NCI-H526 treated with DMSO at 0.1 percent for 48 hours (cell line): ENCODE measurements at regions not wholly inside any gene's neighbourhood (a gene's known extent, or its start where the extent isn't known, plus 50 kb on each side); places are given as distances from the start of the nearest gene placed in this dataset.
A peak's percentile ranks its signal among the peaks of the same experiment; 100 is the strongest.

Source experiments
- DNase-seq: peaks from one replicate; lab custom pipeline; 2025; lab: John Stamatoyannopoulos, UW

DNA sequence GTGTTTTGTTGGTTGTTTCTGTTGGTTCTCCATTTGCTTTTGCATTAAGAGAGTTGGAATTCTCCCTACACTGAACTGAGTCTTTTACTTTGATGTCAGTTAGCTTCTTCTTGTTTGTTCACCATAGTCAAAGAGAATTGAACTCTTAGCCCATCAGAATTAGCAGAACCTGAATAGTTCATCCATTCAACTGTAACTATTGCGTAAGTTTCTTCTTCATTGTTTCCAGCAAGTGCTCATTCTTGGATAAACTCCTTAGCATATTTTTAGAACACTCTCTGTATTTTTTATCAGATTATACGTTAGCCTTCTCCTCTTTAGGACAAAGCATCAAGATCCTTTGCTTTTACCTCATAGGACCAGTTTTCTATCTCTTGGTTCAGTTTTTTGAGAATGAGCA, 128.4 kb upstream of the RAB11FIP2 start:
- DNase-seq, result no peak

DNA sequence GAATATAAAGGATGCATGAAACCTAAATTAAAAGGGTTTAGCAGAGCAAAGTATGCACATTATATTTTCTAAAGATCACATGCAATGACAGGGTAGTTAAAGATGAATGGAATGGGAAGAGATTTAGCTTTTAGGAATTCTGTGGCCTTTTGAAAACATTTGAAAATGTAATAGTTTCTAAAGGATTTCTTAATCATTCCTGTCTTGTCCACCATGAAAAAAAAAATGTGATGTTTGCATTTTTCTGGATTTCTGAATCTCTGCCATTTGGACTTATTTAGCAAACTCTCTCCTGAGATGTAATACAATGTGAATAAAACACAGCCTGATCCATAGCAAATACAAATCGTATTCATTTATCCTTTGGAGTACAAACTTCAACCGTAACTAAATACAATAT, 126.6 kb upstream of the RAB11FIP2 start:
- no peak for DNase-seq

DNA sequence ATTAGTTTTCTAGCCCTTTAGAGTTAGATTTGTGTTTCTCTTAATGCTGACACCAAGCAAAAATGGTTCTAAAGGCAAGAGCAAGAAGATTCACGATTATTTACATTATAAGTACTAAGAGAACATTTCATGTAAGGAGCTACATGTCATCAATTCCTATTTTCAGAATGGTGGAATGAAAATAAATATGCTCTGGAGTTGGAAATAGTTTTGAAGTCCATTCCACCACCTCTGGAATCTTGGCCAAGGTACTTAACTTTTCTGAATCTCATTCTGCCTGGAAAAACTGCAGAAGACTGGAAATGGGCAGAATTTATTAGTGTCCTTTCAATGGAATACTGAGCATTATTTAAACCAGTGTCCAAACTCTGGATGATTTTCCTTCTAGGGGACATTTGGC, 125.1 kb upstream of the RAB11FIP2 start:
- no peak for DNase-seq

DNA sequence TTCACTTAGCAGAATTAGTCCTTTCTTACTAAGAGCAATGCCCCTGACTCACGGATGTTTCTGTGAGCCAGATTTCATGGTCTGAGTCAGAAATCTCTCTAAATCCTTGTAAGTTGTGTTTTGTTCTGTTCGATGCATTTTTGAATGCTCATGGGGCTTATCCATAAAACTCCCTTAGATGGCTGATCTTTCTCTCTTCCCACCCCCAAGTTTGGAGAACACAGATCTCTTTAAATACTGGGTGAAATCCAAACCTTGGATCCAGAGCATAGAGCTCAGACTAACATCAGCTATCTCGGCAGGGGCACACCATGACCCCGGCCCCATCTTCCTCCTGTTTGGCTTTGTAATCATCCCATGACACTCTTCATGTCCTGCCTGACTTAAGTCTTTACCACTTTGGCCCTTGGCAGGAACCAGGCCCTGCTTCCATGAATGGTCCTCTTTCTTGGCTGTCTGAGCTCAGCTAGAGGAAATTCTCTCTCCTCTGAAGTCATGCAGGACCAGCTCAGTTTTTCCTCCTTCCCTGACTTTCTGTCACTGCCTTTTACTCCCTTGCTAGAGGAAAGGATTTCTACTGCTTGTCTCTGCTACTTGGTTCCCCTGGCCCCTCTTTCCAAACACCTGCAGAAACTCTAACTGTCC, 120.4 kb upstream of the RAB11FIP2 start:
- DNase-seq, result no peak

DNA sequence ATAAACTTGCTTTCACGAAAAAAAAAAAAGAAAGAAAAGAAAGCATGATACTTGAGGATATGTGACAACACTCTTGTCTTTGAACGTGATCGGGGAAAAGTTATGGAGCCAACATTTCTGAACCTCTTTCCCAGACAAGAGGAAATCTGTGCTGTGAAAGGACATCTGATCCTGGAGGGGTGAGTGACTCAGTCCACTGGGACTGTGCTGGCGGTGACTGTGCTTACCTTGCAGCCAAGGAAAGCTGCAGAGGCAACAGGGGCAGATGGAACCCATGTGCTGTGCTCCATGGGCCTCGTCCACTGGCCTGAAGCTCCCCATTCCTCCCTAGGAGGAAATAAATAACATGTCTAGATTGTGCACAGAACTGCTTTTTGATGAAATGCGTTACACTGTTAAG, 116.5 kb upstream of the RAB11FIP2 start:
- DNase-seq, result no peak

DNA sequence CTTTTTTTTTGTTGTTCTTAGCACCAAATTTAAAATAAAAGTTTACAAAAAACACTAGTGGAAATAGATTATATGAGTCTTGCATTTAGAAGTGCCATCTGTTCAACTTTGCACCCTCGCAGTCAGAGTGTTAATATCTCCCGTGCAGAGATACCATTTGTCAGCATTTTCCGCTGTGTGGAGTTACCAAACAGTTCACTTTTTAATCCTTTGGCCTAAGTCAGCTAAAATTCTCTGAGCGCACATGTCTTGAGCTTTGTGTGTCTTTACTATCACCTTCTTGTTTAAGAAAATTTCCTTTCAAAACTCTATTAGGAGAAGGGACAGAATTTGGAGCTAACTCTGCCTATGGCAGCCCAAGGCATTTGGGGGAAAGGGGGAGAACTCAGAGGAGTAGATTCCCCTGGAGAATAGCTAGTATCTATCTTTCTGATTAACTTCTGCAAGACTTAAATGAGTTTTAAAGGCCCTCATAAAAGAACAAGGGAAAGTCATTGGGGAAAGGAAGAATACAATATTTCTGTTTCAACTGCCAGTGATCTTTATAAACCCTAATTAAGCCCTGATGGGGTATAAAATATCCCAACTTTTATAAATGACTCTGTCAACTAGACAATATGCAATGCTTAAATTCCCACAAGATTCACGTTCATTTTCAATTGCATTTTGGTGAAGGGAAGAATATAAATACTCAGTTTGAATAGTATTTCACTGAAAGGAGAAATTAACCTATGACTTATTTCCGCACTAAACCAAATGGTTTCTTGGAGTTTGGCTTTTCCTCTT, 114.9 kb upstream of the RAB11FIP2 start:
- DNase-seq, result no peak

DNA sequence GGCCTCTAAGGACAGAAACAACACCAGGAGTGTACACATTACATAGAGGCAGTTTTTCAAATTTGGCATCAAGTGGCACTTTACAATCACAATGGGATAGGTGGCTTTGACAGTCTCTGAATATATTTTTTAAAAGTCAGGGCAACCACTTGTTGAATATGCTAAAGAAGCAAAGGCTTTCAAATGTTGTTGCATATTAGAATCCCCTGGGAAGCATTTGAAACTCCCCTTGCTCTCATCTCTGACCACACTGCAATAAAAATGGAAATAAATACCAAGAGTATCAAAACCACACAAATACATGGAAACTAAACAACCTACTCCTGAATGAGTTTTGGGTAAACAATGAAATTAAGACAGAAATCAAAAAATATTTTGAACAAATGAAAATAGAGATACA, 106.5 kb upstream of the RAB11FIP2 start:
- DNase-seq, result peak; percentile 3

DNA sequence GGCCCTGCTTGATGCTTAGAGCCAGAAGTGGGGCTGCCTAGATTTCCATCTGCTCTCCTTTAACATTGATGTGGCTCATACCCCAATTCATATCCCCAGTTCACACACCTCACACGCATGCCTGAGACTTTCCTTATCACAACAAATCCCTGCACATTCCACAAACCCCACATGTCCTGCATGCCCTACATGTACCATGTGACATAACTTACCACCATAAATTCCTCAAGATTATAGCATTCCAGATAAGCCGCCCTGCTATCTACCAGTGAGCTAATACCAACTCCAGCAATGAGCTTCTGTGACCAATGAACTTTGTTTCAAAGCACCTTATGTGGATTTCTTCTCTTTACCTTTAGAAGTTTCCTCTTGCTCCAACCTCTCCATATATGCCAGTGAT, 104.7 kb upstream of the RAB11FIP2 start:
- no peak for DNase-seq

DNA sequence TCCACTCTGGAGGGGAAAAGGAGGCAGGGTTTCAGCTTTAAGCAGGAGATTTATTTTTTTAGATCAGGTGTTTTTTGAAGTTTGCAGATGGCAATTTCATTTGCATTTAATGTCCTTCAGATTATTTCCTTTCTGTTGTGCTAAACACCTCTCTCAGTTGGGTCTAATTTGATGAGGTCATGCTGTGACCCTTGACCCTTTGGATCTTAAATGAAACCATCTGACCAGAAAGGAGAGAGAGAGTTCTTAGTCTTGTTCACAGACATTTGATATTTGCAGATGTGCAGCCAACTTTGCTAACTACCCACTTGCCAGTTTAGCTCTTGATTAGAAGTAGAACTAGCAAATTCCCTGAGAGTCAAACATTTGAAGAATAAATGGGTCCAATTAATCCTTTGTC, 101.5 kb upstream of the RAB11FIP2 start:
- DNase-seq, result no peak

DNA sequence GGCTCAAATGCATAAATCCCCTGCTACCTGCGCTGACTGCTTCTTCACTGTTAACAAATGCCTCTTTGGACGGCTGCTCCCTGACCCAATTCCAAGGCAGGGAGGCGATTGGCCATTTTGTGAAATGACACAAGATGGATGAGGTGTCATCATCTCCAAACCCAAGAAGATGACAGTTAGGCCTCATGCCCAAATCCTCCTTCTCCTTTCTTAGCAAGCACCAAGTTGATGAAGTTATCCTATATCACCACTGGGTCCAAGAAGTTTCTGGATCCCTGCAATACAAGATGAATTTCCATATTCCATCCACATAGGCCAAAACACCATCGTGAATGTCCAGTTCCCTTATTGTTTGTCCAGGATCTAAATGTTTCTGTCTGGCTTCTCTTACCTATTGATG, 98.5 kb upstream of the RAB11FIP2 start:
- no peak for DNase-seq

DNA sequence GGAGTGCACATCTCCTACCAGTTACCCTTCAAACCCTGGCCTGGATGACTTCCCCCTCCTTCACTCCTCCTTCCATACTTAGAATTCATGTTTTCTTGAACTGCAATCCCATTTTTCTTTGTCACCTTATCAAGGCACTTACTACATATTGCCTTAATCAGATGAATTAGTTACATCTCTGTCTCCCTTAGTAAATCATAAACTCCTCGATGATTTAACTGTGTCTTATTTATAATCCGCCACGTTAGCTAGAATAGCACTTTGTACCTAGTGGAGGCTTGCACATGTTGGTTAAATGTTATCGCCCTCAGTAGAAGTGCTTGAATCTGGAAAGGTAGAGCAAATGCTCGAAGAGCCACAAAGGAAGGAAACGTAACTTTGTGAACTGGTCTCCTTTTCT, 94.7 kb upstream of the RAB11FIP2 start:
- DNase-seq, result no peak

DNA sequence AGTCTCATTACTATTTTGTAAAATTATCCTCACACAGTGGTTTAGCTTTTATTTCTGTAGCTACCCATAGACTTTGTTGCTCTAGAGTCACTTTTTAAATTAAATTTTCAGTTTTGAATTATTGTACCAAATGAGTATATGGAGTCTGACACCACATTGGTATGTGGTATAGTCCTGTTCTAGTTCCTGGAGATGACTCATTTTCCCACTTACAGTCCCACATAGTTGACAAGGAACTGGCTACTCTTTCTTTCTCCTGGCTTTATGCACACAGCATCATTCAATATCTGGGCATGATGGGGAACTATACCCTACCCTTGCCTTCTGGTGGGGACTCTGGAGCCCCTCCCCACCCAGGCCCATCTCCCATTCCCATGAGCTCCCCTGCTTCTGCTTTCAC, 92.6 kb upstream of the RAB11FIP2 start:
- no peak for DNase-seq

DNA sequence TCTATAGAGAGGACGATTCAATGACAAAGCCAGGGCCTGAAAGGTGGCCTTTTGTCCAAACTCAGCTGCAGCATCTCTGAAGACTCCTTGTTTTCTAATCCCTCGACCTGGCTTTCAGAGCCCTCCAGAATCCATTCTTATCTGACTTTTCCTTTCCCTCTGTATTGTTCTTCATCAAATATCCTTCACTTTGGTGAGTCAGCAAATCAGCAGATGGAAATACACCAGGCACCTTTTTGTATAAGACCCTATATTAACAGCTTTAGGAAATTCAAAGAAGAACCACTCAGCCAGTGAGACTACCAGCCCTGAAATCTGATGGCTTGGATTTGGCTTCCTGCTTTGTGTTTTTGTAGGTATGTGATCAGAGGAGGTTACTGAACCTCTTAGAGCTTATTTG, 81.9 kb upstream of the RAB11FIP2 start:
- no peak for DNase-seq

DNA sequence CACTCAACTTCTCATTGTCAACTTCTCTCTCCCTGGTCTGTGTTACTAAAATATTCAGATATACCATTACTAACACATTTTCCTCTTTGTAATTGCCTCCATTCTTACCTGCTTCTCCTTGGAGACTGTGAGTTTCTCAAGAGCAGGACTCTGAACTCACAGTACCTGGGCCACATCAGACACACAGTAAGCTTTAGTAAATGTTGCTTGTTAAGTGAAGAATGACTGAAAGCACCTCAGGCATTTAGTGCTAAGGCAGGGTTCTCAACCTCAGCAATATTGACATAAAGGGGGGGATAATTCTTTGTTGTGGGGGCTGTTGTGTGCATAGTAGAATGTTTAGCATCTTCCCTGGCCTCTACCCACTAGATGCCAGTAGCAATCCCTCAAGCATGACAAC, 72.0 kb upstream of the RAB11FIP2 start:
- DNase-seq, result no peak

DNA sequence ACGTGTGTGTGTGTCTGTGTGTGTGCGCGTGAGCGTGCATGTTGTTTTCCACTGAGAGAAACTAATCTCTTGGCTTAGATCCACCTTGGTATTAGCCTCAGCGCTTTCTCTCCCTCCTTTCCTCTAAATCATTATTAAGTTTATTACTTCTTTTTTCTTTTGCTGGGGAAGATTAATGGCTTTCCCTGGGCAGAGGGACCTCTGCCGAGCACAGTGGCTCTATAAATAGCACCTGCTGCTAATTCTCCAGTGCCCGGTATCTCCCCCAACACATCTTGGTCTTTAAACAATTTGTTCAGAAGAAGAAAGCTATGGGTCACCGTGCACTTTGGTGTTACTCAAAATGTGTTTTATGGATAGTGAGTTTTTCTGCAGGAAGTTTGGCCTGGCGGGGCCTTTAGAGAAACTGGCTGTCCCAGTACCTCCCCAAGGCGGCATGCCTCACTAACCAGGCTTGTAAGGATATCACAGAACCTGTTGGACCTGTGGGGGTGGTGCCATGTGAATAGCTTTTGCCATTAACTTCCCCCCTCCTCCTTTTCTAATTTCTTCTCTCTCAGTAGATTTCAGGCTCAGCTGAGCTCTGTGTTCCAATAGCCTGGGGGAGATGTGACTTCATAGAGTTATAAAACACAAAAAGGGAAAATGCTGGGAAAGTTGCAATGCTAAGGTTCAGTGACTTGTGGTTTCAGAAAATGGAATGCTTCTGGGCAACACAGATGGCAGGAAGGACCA, 70.1 kb upstream of the RAB11FIP2 start:
- DNase-seq, result no peak

DNA sequence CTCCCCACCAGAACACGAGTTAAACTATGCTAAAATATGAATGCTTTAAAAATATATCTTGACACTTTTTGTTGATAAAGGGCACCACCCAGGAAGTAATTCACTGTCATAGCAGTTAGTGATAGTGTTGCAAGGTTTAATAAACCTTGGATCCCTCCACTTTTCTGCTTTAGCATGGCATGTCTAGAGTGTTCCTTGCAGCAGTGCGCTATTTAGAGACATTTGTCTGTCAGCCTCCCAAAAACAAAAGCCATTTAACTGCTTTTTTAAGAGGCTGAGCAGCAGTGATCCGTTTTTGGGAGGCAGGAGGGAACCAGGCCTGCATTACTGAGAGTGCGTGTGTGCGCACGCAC, 69.6 kb upstream of the RAB11FIP2 start:
- no peak for DNase-seq

DNA sequence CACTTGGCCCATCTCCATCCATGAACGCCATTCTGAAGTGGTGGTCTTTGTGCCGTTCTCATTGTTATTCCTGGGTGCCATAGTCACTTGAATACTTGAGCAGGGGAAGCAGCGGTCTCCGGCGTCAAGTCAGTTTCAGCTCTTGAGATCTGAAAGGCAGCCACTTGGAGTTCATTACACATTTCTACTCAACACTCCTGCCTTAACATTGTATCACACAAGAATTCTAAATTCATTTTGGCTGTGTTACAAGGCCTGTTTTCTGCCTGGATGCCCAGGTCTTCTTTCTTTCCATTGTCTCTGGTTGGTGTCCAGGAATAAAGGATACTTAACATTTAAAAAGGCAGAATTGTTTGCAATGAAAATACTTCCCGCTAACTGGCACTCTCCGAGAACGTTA, 69.0 kb upstream of the RAB11FIP2 start:
- no peak for DNase-seq

DNA sequence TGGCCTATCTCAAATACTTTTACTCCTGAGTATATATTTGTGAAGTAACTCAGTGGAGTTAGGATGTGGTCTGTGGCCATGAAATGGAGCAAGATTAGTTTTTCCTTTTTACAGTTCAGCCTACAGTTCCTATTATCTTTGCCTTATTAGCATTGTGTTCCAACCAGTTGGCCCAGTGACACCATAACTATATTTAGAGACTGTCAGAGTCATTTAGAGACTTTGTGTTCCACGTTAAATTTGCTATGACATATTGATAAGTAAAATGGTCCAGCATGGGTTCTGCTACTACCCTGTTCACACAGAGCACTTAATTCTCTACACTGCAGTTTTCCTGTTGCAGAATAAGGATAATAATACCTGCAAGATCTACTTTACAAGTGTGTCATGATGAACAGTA, 68.3 kb upstream of the RAB11FIP2 start:
- DNase-seq, result no peak

DNA sequence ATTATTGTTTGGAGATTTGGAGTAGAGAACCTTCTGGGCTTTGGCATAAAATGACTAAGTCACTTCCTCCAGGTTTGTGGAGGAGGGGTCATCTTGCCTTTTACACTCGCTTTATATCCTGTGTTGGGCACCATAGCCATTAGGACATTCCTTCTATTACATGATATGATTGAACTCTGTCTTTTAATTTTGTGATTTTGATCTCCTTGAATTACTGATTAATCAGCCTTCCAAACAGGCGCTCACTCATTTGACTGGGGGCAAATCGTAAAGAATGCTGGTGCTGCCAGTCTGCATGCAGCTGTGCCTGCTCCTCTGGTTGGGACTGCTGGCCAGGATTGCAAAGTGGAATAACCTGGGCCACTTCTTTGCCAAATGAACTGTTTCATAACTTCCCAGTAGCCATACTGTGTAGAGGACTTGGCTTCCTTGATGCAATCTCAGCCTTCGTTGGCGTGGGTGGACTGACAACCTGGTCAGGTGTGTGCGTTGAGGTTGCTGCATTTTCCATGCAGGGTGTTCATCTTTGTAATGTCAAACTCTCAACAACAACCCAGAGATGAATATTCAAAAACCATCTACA, 65.9 kb upstream of the RAB11FIP2 start:
- no peak for DNase-seq

DNA sequence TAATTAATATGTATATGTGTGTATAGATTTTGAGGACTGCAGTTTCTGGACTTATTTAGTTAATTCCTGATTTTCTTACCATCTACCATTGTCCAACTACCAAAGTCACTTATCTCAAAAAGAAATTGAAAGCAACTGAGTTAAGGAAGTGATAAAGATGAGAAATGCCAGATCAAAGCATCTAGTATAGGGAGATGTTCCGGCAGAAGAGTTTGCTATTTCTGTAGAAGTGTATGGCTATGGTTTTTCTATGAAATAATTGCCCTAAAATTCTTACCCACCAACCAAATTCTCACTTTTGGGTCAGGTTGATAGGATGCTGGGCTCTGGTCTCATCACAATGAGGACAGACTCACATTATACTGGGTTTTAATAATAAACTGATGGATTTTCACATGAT, 64.0 kb upstream of the RAB11FIP2 start:
- DNase-seq, result no peak

DNA sequence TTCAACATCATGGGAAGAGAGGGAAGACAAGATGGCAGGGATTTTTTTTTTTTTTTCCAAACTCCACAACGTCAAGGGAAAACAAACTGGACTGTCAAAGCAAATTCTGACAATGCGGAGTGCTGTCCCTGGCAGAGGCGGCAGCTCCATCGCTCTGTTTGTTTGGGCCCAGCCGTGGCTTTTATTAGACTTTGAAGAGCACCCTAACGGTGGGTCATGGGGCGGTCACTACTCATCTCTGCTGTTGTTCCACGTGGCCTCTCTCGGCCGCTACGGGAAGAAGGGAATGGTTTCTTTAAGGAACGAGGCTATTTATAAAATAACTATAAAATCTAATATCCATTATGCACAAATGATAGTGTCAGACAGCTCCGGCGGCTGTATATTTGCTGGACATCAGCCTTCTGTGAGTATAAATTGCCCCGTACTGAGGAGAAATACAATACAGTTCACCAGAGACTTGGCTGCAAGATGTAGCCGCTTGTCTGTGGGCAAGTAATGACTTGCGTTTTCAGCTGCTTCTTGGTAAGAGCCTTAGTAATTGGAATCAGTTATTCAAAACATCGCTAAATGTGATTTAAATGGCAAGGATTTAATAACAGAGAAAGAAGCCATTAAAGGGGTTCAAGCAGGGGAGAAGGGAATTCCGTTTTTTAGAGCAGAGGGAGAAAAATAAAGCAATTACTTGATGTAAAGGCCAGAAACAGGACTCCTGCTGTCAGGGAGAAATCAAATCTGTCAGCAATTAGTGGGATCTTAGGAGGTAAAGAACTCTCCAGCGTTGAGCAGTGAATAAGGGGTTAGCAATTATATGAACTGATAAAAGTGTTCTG, 61.7 kb upstream of the RAB11FIP2 start:
- no peak for DNase-seq

DNA sequence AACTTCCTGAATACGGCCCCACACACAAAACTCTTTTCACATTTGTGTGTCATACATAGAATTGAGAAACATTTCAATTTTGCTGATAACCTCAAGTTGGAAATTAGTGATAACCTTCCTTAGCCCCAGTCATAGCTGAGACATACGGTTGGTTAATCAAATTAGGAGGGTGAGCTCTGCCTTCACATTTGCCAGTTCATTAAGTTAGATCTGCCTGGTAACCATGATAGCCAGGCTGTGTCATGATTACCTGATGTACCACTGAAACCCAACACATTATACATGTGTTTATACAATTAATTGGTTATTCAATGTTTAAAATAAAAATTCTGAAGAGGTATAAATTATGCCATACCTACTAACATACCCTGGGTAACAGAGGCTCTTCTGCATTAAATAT, 60.8 kb upstream of the RAB11FIP2 start:
- no peak for DNase-seq
